ENCODE measurements at regions not wholly inside any gene's neighbourhood (a gene's known extent, or its start where the extent isn't known, plus 50 kb on each side); places are given as distances from the start of the nearest gene placed in this dataset.
"Not testable (repeated sequence)": the region's sequence is repeated elsewhere in the genome, so short reads cannot be mapped to it uniquely, and the experiment has no call there.

DNA sequence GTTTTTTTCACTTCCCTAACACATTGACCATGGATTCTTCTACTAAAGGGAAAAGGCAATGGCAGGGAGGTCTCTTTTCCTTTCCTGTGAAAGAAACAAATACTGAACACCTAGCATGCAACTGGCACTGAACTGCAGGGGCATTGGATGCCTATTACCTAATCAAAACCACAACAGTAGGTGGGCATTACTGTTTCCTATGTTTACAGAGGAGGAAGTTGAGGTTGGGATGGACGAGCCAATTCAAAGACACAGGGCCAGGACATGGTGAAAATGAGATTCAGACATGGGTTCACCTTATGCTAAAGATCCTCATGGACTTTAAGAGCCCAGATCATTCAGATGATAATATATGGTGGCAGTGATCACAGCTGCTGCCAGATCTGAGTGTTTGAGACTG is 407.0 kb downstream of the MIAT start:
- DNase-seq (ENCODE audit: low read depth): no peak

DNA sequence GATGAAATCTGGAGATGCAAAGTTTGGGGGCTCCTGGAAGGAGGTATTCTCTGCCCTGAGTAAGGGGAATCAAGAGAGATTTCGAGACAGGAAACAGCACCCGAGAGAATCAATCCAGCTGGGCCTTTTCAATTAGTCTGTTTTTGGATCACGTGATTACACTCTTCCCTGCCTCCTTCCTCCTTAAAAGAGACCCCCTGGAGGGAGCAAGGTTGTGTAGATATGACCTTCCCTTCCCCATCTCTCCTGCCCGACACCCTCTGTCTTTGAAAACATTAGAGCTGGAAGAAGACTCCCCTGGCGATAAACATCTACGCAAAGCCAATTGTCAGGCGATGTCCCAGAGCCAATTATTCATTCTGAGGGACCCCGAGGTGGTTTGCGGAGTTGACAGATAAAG is 407.9 kb downstream of the MIAT start:
- no peak for DNase-seq (ENCODE audit: low read depth)

DNA sequence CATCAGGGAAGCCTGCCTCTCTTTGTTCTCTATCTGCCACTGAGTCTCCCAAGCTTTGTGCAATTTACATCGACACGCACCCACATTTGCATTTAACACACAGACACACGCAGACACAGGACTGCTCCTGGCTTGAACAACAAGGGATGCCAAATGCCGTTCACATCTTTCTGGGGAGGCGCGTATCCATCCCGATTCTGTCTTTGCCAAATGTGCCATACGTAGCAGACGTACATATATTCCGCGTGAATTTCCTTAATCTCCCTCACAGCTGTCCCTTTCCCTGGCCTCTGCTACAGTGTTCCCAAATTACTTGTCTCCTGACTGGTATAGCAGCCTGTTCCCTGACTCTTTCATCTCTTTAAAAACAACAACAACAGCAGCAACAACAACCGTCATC is 409.5 kb downstream of the MIAT start:
- no peak for DNase-seq (ENCODE audit: low read depth)

DNA sequence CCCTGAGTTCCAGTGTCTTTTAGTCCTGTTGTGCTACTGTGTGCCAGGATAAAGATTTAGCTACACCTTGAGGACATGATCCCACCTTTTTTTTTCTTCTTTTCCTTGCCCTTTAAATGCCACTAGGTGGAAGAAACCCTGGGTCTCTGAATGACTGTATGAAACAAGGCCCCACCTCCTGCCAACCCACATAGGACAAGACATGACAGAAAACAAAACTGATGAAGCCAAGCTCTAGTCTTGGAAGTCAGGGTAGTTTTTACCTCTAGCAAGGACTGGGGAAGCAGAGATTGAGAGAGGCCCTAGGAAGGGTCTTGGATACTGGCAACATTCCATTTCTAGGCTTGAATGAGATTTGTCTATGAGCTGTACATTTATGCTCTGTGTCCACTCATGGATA is 410.7 kb downstream of the MIAT start:
- no peak for DNase-seq (ENCODE audit: low read depth)

DNA sequence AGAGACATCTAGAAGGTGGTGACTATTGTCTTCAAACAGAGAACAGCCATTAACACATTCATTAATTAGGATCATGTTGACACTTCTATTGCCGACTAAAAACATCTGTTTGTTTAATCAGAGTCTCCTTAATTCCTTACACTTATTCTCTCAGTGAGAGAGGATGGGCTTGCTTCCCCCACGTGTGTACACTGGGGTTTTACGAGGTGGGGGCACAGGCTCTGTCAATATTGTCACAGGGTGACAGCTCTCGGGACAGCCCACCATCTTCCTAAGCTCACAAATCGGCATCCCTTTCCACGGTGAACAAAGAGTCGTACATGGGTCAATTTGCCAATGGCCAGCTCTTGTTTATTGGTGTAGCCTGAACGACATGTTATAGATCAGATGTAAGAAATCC is 413.2 kb downstream of the MIAT start:
- DNase-seq (ENCODE audit: low read depth): no peak

DNA sequence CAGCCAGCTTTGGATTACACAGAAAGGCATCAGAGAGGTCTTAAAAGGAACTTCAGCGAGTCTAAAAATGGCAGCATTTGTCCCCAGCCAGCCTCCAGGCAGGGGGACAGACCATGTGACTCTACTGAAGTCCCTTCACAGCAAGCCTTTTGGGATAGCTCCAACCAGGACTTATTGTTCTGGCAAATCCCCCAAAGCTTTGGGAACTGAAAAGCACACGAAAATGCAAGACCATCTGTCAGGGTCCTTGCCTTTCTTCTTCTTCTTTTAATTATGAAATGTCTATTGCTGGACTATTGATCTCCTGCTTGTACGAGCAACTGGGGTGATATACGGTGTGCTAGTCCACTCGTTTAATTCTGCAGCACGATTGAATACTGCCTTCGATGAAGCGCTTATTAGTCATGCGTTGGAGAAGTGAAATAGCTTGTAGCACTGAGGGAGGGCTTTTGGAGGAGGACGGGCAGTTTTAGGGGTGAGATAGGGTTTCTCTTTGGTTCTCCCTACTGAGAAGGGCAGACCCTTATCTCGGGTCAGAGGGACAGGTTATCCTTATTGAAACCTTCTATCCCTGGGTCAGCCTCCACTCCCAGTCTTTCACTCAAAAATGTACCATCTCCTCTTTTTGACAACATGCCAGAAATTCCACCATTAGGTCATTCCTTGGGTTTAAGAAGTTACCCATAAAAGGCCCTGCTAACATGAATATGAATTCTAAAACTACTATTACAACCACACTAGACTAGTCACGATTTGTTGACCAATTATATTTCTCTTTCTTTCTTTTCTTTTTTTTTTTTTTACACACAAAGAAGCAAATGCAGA is 416.4 kb downstream of the MIAT start:
- no peak for DNase-seq (ENCODE audit: low read depth)

DNA sequence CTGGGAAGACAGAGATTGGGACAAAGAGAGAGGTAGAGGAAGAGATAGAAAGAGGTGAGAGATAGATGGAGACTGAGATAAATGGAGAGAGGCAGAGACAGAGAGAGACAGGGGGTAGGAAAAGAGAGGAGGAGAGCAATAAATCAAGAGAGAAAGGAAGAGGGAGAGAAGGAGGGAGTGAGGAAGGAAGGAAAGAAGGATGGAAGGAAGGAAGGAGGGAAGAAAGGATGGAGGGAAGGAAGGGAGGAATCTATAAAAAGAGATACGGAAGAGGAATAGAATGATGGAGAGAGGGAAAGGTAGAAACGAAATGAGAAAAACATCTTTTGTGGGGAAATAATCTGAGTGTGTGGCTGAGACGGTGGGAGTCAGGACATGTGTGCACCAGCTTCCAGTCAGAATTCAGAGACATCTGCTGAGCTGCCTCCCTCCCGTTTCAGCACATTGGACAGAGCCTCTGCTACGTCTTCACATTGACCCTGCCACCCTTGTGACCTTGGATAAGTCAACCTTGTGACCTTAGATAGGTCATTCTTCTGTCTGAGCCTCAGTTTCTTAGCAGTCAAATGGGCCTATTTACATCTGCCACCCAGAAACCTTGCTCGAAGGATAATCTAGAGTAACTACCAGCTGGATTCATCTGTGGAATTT is 417.8 kb downstream of the MIAT start:
- no peak for DNase-seq (ENCODE audit: low read depth)

DNA sequence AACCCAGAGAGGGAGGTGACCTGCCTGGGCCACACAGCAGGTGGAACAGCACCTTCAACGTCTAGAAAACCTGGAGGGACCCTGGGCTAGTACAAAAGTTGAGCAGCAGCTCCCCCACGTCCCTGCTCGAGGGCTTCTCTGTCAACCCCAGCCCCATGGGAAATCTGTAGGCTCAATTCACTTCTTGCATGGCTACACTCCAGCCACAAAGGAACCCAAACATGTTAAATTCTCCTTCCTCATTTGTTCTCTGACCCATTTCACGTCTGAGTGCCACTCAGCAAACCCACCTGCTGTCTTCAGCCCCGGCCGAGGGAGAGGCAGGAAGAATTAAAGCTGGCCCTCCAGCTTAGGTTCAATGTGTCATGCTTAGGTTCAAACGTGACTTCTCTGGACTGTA is 418.5 kb downstream of the MIAT start:
- DNase-seq (ENCODE audit: low read depth): no peak

DNA sequence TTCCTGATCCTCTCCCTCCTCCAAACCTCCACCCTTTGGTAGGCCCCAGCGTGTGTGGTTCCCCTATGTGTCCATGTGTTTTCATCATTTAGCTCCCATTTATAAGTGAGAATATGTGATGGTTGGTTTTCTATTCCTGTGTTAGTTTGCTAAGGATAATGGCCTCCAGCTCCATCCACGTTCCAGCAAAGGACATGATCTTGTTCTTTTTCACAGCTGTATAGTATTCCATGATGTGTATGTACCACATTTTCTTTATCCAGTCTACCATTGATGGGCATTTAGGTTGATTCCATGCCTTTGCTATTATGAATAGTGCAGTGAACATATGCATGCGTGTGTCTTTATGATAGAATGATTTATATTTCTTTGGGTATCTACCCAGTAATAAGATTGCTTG is 420.7 kb downstream of the MIAT start:
- DNase-seq (ENCODE audit: low read depth): not testable (repeated sequence)

DNA sequence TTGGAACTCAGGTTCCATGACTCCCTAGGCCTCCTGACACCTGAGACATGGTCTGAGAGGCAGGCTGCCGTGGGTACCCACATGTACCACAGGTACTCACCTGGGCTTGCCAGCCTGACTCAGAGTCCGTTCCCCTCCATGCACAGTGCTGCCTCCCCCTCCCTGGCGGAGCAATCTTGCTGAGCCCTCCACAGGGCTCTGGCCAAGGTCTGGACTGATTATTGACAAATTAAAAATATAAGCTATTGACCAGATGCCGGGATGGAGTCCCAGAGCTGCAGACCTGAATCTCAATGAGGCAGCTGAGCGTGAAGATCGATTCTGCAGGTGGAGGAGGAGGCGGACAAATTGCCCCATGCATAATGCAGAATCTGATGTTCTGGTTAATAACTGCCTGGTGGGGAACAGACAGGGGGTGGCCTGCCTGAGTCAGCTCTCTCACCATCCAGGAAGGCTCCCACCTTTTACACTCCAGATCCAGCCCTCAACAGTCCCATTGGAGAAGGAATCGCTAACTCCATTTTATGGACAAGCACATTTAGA is 422.7 kb downstream of the MIAT start:
- no peak for DNase-seq (ENCODE audit: low read depth)

DNA sequence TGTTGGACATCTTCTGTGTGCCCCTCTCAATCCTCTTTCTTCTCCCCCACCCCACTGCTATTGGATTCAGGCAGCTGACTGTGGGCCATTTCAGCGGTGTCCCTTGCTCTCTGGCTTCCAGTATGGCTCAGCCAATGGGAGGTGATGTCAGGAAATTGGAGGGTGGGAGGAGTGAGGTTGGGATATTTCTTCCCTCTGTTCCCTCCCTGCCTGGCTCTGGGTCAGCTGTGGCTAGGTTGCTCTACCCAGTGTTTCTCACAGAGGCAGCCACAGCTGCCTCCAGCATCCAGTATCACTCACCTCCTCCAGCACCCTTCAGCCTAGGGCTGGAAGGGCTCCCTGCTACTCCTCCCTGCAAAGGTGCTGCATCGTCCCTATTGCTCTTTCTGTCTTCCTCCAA is 423.5 kb downstream of the MIAT start:
- no peak for DNase-seq (ENCODE audit: low read depth)

DNA sequence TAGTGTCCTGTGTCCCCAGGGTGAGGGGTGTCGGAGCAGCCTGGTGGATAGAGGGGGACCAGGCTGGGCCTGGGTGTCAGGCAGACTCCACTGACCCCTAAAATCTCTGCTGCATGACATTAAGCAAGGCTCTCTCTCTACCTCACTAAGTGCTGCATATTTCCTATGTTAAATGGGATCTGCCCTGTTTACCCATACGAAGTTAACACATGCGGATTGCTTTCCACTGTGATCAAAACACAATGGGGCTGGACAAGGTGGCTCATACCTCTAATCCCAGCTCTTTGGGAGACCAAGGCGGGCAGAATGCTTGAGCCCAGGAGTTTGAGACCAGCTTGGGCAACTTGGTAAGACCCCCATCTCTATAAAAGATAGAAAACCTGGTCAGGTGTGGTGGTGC is 426.2 kb downstream of the MIAT start:
- DNase-seq (ENCODE audit: low read depth): no peak

DNA sequence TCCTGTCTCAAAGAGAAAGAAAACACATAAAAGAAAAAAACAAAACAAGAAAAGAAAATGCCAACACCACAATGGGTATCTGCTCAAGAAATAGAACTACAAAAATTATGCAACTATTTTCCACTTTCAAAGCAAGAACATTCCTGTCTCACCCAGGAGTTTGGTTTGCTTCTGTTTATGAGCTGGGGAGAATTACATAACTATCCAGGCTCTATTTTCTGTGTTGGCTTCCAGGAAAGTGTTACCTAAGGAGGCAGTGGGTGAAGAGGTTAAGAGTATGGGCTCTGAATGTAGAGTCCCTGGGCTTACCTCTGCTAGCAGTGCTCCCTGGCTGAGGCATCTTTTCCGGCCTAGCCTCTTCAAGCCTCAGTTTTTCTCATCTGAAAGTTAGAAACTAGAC is 426.7 kb downstream of the MIAT start:
- no peak for DNase-seq (ENCODE audit: low read depth)

DNA sequence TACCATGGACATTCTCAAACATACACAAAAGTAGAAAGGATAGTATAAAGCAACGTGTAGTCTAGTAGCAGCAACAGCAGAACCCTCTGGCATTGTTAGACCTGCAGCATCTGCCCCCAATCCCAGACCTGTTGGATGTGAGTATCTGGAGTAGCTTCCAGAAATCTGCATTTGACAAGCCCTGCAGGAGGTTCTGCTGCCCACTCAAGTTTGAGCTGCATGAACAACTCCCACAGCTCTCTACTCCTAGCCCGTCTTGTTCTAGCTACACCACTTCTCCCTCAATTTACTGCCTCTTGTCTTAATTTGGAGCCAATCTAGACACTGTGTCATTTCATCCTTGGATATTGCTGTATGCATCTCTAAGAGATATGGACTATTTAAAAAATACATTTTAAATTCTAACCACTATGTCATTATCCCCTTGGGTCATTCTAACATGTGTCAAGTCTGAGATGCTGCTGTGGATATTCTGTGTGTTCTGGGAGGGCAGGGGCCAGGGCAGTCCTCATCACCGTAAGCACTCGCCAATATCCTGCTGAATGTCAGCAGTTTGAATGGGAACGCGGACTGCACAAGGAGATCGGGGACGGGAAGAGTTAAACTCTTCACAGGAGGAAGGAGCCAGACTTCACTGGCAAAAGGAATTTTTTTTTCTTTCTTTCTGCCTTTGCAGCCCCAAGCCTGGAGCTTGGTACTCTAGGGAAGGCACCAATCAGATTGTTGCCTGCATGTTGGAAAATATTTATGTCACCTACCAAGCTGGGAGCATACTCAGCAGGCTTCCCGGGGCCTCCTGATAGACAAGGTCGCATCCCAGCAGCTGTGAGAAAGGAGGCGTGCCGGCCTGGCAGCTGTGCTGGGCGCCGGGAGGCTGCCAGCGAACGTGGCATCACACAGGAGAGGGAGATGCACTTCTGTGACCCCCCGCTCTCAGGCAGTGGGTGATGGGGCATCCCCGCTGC is 429.0 kb downstream of the MIAT start:
- DNase-seq (ENCODE audit: low read depth): no peak

DNA sequence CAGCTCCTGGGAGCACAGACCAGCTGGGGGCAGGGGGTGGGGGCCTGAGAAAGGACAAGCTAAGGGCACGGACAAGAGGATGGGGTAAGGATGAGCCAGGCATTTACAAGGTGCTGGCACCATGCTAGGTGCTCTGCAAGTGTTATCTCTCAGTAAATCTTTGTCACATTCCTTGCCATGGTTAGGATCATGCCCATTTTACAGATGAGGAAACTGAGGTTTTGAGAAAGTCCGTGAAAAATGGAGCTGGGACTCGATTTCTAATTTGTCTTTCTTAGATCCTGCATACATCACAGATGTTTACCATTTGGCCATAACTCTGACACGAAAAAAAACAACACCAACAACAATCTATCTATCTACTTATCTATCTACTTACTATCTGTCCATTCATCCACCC is 429.7 kb downstream of the MIAT start:
- DNase-seq (ENCODE audit: low read depth): no peak

DNA sequence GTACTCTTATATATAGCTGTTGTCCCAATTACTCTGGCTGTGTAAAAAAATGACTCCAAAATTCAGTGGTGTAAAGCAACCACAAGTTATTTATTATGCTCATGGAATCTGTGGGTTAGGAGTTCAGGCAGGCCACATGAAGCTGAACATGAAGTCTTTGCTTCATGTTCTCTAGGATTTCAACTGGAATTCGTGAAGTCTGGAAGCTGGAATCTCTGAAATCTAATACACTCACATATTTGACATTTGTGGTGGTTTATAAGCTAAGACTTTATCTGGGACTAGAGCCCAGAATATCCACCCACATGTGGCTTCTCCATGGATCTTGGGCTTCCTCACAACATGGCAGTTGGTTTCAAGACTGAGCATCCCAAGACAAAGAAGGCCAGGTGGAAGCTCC is 430.6 kb downstream of the MIAT start:
- no peak for DNase-seq (ENCODE audit: low read depth)

DNA sequence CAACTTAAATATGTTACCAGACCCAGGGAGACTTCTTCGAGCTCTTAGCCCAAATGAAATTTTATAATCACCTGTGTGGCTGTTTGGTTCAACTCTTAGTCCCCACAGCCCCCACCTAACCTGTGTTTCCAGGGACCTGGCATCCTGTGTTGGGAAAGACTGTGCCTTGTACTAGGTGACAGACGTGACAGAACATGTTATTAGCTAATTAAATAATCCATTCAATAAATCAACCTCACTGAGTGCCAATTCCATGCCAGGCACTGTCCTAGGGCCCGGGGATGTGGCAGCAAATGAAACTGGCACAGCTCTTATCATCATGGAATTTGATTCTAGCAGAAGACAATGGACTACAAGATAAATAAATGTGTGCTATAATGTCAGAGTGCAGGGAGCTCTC is 431.9 kb downstream of the MIAT start:
- DNase-seq (ENCODE audit: low read depth): no peak

DNA sequence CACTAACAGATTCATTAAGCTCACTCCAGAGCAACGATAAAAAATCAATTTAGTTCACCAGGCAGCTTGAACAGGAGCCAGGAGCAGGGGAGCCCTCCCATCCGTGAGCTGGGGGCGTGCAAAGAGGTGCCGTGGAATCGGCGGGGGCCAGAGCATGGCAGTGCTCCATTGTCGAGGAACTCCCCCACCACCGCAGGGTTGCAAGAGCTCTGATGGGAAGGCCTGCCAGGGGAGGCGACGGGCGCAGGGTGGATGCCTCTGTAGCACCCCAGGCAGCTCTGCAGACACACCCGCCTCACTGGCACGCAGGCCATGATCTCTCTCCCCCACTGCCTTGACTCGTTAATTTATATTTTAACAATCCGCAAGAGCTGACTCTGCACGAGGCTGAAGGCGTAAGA is 433.2 kb downstream of the MIAT start:
- DNase-seq (ENCODE audit: low read depth): no peak

DNA sequence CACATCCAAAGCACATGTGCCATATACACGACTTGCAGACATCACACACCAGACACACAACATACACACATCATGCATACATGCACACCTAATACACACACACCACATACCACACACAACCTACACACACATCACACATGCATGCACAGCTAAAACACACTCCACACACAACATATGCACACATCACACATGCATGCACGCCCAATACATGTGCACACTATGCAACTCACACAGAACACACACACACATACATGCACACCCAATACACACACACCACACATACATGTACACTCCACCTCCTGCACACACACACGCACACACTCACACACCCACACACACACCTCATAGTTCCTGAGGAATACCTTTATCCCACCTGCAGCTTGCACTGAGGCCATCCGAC is 436.0 kb downstream of the MIAT start:
- DNase-seq (ENCODE audit: low read depth): no peak

DNA sequence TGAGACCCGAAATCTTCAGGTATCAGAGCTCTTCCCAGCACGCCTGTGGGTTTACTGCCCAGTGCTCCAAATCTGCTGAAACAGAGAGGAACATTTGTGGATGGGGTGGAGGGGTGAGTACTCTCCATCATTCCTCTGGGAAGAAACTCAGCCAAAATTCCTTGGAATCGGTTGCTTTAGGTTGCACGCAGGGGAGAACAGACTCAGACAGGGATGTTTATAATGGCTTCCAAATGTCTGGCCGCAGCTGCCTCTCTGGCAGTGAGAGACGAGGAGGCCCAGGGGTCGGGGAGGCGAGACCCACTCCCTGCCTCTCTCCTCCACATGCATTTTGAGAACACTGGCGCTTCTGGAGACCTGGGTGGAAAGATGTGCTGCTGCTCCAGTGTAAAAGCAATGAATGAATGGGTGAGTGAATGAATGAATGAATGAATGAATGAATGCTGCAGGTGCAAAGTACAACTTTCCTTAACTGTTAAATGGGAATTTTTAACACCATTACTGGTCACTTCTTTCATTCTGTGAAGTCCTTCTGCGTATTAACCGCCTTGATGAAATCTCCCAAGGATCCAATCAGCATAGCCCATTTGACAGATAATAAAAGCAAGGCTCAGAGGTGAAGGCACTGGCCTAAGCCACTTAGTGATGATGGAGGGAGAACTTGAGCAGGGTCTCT is 437.4 kb downstream of the MIAT start:
- DNase-seq (ENCODE audit: low read depth): no peak

DNA sequence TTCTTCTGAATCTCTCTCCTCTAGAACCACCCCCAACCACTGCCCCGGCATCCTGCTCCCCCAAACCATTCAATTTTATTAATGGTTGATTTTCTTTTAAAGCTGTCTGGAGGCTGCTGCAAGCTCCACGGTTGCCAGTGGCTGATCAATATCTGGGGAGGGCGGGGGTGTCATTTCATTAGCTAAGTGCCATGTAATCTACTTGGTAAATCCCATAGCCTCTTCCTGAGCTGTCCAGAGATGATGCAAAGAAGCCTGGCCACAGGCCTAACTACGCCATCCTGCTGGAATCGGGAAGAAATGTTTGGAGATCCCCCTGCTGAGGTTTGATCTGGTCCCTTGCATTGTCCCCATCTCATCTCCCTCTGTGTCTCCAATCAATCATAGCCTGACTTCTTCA is 440.1 kb downstream of the MIAT start:
- DNase-seq (ENCODE audit: low read depth): no peak

DNA sequence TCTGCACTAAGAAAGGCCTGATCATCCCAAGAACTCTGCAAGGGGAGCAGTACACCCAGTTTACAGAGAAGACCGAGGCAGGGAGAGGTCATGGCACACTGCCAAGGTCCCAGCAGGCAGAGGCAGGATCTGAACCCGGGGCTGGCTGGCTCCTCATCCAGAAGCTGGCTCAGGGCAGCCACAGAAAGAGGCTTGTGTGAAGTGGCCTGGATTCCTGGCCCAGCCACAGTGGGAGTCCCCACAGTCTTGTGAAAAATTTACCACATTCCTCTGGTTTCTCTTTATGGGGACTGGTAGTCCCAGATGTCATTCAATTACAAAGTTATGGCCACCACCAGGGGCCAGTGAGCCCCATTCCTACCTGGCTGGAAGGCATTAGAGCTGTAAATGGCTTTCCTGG is 440.5 kb downstream of the MIAT start:
- no peak for DNase-seq (ENCODE audit: low read depth)

Measured in CMK (cell line).